GM19452 (cell line): ENCODE measurements at regions not wholly inside any gene's neighbourhood (a gene's known extent, or its start where the extent isn't known, plus 50 kb on each side); places are given as distances from the start of the nearest gene placed in this dataset.

ENCODE experiments used
- ATAC-seq: cut with Tn5 transposase; IDR thresholded peaks from one replicate; pipeline ENCODE4 v1.9.1; 2021; ENCODE audit not compliant: unreplicated experiment

DNA sequence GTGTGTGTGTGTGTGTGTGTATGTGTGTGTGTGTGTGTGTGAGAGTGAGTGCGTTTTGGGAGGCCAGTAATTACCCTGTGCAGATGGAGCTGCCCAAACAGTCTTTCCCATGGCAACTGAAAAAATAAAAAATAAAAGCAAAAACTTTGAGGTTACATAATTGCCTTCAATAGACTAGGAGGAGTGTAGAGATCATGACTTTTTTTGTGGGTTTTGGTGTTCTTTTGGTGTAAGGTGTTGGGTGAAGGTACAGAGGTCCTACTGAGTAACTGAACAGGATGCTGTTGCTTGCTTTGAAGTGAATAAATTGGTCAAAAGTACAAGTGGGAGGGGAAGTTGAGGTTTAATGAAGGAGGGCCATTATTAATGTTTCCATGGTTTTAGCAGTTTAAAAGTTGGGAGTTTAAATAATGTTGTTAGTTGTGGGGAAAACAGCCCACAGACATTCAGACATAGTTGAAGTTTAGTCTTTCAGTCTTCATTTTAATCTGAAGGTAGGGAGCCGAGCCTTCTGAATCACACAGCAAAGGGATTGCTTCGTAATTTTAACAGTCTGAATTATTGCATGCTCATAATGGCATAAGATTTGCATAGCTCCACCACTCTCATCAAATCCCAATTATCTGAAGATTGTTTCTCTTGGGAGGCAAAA is 251.4 kb downstream of the PRL start:
- ATAC-seq: no peak

DNA sequence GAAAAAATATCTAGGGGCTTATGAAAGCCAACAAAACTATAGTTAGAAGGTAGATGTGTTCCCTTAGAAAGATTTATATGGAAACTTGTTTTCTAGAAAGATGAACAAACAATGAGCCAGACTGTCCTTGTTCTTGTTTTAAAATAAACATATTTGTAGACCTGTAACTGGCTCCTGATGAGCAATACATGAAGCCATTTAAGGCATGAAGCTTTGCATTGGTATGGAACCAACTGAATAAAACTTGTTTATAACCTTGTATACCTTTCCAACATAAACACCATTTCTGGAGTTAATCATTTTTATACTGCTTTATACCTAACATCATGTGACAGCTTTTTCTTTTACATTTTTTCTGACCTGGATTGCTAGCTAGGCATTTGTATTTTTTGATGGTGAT is 247.8 kb downstream of the PRL start:
- no peak for ATAC-seq

DNA sequence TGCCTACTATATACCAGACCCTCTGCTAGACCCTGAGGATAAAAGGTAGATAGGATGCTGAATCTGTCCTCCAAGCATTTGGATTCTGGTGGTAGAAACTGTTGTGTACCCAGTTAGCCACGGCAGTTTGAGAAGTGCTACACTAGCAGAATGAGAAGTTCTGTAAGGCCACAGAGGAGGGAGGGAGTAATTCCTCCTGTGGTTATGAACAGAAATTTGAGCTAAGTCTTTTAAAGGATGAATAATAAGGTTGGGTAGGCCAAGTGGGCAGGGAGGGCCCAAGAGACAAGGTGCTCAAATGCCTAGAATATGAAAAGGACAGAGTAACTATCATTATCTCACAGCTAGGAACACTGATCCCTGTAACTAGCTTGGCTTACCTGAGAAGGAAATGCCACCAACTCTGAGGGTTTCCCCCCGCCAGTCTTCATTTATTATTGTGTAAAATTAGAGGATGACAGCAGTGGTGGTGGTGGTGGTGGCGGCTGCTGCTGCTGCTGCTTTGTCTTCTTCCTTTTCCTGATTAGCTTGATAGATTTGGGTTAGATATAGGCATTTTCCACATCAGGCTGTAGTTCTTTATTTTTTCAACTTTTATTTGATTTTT is 243.3 kb downstream of the PRL start:
- no peak for ATAC-seq

DNA sequence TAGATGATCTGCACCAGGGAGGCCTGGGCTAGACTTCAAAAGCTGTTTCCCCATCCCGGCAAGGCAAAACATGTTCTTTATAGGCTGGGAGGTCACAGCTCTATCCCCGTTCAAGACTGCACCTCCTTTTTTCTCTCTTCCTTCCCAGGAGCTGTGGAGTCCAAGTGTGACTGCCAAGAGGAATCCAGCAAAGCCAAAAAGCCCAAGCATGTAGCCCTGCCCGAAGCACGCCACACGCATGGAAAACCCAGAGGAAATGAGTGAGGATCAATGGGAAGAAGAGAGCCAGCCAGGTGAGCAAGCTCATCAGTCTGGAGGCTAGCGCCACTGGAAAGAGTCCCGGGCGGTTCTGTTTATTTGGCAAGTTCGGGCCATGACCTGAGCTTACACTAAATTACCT is 240.4 kb downstream of the PRL start:
- ATAC-seq: no peak

DNA sequence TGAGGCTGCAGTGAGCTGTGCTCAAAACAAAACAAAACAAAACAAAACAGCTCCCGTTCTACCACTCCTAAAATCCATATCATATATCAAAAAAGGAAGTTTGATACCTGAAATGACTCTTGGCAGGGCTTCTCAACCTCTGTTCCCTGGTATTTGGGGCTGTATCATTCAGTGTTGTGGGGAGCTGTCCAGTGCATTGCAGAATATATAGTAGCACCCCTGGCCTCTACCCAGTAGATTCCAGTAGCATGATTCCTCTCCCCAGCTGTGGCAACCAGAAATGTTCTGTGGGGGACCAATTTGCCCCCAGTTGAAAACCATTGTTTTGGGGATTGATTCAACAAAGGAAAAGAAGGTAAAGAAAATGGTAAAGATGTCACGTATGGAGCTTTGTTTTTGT is 238.9 kb downstream of the PRL start:
- no peak for ATAC-seq

DNA sequence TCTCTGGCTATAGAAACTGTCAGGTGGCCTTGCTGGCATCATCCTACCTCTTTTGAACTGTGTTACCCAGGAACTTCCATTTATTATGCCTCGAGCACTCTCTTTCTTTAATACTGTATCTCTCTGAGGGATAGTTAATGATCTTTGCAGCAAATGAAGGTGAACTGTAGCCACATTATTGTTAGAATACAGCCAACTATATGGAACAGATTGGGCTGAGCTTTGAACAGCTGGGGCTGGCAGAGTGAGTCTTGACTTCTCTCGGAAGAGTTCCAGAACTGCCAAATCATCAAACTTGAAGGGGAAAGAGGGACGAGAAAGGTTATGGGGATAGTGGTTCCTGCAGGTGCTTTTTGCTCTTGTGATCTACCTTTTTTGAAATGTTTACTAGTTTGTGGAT is 237.7 kb downstream of the PRL start:
- no peak for ATAC-seq

DNA sequence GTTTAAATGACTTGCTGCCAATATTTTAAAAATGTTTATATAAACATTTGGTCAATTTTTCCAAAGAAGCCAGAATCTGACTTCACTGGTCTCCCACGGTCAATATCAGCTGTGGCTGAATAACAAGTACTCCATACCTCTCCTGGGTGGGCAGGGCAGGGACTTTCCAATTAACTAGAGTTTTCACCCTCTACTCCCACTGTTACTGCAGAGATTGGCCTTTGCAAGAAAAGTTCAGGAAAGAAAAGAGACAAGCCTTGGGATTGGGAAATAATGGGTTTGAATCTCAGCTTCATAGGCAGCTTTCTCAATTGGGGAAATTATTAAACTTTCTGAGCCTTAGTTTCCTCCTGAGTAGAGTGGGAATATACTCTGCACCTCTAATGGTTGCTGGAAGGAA is 236.9 kb downstream of the PRL start:
- ATAC-seq: no peak

DNA sequence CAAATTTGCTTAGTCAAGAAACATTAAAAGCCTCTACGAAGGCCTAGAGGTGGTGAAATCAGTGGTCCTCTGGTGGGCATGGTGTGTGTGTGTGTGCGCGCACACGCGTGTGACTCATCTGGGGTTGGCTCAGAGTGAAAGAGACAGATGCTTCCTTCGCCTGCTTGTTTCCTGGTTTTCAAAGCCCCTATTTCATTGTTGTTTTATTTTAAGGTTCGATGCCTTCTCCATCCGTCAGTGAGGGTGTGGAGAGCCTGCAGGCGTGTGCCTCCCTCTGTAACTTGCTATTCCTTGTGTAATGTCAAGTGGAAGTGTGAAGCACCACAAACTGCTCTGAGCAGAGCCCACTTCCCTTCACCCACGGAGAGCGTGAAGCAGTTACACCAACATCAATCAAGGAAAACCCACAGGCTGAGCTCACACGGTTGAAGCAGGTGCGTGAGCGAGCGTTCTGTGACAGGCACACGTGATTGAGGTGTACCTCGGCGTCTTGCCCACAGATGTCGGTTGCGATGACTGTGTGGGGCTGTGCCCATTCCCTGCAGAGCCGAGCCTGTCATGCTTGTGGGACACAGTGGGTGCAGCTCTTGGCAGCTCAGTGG is 233.9 kb downstream of the PRL start:
- ATAC-seq: peak; percentile 64

DNA sequence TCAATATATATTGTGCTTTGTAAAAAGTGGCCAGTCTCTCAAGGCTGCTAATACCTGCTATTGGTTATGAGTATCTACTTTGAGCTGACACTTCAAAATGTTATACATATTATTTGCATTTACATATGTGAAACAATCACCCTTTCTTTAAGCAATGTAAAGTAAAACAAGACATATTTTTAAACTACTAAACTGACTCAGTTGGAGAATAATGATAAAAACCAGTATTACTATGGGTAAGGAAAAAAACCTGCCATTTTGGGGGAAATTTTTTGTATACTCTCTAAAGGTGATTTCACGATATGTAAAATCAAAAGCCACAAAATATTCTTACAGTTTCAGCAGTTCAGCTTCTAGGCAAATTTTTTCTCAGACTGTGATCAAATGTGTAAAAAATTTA is 232.3 kb downstream of the PRL start:
- no peak for ATAC-seq

DNA sequence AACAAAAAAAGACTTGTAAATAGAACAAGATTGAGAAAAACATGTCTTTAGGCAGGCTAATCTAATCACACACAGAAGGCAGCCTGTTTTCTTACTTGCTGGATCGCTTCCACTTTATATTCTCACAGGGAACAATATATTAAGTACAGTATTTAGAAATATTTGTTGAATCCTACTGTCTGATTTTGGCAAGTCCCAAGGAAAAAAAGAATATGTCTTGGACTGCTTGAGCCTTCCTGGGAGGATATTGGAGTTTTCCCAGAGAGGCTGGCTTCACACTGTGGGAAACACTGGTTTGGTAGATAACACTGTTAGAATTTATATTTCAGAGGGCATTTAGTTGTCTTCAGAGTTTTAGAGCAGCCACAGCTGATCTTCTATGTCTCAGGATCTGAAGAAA is 229.7 kb downstream of the PRL start:
- ATAC-seq: no peak

DNA sequence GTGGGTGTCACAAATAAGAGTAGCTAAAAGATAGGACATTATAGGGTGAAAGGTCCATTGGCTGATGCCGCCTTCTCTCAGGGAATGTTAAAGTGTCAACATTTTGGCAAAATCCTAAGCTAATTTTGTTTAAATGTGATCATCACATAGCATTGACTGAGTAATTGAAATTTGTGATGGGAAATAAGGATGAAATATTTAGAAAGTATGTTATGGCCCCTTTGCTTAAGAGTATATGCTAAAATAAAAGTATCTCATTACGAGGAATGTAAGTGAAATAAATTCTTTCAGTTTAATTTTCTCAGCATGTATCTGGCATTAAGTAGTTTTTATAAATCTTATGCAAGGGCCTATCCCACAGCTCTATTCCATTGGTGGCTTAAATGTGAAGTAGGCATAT is 229.2 kb downstream of the PRL start:
- no peak for ATAC-seq

DNA sequence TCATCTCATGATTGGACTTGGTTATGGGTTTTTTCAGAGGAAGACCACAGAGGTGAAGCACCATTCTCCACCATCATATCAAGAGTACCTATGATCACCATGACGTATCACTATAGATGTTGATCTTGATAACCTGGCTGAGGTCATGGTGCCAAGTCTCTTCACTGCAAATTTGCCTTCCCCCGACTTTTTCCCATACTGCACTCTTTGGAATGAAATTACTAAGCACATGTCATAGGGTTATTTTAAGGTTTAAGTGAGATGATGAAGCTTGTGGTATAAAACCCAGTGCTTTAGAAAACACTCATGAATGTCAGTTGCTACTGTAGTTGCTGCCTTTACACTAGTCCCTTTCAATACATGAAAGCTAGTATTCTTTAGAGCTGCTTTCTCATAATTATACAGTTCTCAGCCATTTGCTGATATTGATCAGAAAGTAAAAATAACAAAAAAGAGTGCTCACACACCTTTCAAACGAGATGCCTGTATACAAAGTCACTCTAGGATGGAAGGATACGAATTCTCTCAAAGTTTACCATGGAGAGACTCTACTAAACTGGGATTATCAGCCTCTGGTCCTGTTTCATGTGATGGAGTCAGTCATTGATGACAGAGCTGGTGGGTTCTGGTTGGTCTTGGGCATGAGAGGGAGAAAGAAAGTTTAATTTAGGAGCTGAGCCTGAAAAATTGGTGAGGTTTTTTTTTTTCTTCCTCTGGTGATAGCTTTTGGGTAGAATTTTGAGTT is 228.1 kb downstream of the PRL start:
- no peak for ATAC-seq

DNA sequence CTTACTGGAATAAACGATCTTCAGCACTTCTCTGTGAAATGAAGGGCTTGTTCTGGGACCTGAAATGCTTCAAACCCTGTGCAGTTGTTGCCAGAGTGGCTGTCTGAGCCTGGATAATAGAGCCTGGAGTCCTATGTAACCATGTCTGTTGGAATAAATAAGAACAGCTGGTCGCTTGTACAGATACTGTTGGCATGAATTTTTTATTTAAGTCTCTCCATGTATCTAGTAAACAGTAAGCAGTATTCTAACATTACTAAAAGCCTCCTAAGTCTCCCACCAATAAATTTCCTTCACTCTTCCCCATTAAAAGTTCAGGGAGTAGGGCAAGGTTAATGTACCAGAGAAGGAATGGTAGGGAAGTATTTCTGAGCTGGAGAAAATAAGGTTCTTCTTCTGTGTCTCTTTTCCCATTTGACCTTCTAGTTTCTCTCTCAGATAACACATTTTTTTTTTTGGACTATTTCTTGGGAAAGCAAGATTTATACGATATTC is 227.5 kb downstream of the PRL start:
- no peak for ATAC-seq

DNA sequence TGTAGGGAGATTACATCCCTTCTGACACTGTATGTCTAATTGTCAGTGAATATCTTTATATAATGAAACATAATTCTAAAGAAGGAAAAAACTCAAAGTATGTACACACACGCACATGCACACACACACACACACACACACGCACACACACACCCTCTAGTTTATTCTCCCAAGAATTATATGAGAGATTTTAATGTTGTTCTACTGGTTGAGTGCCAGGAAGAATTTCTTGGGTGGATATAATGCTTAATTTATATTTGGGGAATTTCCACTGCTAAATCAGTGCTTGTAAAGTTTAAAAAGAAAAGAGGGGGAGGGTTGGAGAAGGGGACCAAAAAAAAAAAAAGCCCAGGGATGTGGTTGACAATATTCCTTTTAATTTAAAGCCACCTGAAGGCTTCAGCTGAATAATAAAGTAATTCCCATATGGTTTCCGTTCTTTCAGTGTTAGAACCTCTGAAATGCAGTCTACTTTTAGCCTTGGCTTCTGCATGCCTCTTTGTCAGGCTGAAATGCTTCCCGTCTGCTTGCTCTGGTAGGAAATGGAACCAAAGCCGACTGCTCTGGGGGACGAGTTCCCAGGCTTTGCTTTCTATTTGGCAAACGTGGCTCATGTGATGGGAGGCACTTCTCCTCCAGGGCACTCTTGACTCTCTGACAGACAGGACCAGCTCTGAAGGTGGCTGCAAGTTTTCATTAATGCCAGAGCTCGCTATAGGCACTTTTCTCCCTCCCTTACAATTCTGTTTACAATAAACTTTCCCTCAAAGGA is 225.4 kb downstream of the PRL start:
- ATAC-seq: no peak

DNA sequence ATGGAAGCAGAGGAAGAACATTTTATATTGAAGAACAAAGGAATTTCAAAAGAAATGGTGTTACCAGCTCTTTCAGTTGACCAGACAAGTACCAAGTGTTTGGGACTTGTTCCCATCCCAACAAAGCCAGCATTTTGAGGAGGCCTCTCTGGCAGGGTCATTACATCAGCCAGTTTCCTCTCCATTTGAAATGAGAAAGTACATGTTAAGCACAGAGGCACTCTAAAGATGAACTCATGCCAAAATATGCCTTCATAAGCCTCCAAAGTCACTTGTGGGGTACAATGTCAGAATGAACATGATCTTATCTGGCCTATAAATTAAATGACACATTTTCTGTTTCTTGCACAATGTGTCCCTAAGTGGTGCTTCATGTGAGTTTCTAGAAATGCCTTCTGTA is 223.9 kb downstream of the PRL start:
- no peak for ATAC-seq

DNA sequence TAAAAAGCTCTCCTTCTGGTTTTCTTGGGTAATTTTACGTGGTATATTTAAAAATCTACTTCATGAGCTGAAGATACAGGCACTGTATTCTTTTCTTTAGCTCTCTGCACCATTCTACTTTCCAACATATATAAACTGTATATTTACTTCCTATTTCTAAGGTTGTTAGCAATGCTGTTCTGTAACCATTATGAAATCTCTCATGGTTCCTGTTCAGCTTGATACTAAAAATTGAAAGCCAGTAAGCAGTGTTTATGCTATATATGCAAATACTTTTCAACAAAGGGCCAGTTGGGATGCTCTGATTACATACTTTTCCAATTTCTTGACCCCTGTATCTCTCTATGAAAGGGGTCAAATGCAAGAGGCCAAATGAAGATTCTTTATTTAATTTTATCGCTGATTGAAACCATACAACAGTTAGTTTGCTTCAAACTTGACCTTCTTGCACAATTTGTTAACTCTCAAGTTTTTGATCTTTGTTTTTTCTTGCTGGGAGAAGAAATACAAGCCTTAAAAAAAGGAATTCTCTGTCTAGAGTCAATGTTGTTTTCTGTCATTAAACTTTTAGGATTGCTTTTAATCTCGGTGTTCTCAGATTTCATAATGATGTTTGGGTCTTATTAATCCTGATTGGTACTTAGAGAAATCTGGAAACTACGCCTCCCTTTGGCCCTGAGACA is 223.2 kb downstream of the PRL start:
- ATAC-seq: no peak

DNA sequence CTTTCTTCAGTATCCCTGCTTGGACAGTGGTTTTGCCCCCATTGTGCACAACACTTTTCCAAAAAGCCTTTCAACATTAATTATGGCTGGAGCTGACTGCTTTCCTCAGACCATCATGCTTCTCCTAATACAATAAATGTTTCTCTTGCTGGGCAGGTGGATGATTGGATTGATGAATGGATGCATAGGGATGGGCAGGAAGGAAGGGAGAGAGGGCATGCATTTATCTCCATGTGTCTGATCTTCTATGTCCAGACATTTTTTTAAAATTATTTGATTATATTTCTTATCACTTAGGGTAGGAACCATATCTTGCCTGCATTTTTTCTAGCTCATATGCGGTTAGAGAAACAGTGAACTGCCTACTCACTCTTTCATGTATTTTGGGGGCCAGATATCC is 218.5 kb downstream of the PRL start:
- ATAC-seq: no peak

DNA sequence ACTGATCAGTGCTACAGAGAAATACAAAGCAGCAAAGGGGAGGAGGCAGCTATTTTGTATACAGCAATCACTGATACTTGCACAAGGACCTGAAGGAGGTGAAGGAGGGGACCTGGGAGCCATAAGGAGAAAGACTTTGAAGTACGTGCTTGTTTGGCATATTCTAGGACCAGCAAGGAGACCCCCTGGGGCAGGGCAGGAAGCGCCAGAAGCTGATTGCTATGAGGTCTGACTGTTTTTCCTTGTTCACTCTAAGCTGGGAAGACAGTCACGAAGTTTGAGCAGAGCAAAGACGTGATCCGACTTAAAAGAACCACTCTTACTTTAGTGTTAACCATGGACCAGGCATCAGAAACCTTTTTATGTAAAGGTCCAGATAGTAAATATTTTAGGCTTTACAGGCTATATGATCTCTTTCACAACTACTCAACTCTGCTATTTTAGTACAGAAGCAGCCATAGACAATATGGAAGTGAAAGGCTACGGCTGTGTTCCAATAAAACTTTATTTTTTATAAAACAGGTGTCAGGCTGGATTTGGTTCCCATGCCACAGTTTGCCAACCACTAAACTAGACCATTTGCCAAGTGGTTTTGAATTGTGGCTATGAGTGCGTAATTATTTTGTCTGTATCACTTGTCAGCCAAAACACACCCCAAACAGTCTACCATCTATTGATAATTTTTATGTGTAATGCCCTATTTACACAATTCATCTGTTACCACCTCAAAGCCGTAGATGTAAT is 217.9 kb downstream of the PRL start:
- ATAC-seq: no peak

DNA sequence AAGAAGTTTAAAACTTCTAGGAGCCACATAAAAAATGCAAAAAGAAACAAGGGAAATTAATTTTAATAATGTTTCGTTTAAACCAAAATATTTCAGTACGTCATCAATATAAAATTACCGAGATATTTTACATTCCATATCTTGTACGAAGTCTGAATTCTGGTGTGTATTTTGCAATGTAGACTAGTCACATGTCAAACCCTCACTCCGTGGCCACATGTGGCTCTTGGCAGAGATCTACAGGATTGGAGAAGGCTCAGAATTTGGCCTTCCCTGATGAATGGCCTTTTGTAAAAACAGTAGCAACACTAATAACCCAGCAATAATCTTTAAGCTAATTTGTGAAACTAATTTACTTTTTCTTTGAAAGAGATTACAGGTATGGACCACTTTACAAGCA is 217.1 kb downstream of the PRL start:
- ATAC-seq: no peak

DNA sequence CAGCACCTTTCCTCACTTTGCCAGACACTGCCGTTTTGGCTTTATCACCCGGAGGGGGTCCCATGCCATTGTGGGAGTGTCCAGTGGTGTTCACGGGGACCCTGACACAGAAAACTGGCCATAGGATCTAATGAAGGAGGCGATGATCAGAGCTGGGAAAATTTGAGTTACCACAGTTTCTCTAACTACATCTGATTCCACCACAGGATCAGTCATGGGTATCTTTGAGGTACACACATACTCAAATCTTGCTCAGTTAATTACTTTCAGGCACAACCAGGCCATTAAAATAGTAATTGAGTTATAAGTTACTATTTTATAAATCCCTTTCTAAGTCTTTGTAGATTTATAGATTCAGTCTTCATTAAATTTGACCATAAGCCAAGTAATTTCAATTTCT is 215.1 kb downstream of the PRL start:
- no peak for ATAC-seq
